ENCODE measurements at regions not wholly inside any gene's neighbourhood (a gene's known extent, or its start where the extent isn't known, plus 50 kb on each side); places are given as distances from the start of the nearest gene placed in this dataset.

DNA sequence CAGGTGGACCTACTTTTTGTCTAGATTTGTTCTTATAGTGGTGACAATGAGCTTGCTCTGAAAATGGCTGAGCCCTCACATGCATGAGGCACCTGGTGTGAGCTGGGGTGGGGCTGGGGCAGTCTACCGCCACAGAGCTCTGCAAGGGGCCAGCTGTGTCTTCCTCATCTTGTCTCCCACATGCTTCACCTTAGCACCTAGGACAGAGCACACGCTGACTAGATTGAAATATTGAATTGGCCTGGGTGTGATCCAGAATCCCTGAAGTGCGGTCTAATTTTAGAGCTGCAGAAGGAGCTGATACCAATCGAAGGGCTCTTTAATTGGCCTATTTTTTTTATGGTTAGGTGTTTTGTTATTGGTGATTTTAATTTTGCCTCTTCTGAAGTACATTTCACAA lies 126.1 kb upstream of the NFIB start:
- TF ChIP-seq, protein P1, sequence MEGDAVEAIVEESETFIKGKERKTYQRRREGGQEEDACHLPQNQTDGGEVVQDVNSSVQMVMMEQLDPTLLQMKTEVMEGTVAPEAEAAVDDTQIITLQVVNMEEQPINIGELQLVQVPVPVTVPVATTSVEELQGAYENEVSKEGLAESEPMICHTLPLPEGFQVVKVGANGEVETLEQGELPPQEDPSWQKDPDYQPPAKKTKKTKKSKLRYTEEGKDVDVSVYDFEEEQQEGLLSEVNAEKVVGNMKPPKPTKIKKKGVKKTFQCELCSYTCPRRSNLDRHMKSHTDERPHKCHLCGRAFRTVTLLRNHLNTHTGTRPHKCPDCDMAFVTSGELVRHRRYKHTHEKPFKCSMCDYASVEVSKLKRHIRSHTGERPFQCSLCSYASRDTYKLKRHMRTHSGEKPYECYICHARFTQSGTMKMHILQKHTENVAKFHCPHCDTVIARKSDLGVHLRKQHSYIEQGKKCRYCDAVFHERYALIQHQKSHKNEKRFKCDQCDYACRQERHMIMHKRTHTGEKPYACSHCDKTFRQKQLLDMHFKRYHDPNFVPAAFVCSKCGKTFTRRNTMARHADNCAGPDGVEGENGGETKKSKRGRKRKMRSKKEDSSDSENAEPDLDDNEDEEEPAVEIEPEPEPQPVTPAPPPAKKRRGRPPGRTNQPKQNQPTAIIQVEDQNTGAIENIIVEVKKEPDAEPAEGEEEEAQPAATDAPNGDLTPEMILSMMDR (conservative IDR thresholded peaks at IDR 0.05; ENCODE audit: low read depth, low read length) = no peak
- H3K4me3 ChIP-seq (ENCODE audit: low read depth, low read length) = no peak overlapping the region
- DNase-seq (ENCODE audit: low read depth) = no peak

DNA sequence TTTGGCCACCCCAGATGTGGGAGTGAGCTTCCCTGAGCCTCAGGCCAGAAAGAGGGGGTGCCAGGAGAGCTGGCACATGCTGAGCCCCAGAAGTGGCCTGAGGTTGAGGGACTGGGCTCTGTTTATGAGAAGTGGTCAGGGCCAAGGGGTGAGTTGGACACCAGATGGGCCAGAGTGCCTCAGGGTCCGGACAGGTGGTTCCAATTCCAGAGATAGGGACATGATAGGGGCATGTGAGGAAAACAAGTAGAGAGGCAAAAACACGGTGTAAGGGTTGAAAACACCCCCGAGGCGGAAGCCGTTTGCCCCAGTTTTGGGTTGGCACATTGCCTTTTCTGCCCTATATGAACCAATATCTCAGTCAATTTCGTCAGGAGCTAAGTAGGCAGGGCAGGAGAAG lies 125.6 kb upstream of the NFIB start:
- H3K4me3 ChIP-seq (ENCODE audit: low read depth, low read length) = no peak overlapping the region
- TF ChIP-seq, protein P1 (conservative IDR thresholded peaks at IDR 0.05; ENCODE audit: low read depth, low read length) = no peak
- no peak for DNase-seq (ENCODE audit: low read depth)

DNA sequence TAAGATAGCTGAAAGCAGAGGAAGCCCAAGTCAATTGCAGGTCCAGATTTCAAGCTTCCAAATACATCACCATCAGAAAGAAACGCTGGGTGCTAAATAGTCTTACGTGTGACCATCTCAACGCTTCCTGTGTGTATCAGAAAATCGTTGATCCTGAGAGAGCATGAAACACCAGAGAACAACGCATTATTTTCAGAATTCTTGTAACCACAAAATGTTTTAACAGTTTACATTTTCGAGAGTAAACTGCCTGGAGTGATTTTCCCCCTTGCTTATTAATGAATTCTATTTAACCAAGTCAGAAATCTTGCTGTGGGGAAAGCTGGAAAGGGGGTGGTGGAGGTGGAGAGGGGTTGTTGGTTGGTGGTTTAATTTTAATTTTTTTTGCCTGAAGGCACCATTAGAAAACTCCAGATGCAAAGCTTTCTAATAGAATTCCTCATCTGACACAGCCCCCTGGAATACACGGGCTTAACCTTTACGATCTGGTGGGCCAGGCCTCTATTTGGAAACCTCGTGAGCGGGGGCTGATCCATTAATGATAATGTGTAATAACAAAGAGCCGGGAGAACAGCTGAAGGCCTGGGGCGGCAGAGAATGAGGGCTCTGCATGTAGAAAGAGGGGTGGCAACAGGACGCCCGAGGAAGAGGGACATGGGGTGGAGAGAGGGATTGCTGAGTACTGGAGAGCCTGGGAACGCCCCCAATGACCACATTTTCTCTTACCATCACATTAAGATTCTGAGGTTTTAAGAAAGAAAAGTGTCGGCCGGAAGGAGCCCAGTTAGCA lies 124.5 kb upstream of the NFIB start:
- no peak overlapping the region for H3K4me3 ChIP-seq (ENCODE audit: low read depth, low read length)
- TF ChIP-seq, protein P1 (conservative IDR thresholded peaks at IDR 0.05; ENCODE audit: low read depth, low read length) = no peak
- no peak for DNase-seq (ENCODE audit: low read depth)

GRCh38 chr9:14437354-14438231 lies 123.7 kb upstream of the NFIB start:
- DNase-seq (ENCODE audit: low read depth) = no peak
- TF ChIP-seq, protein P1 (conservative IDR thresholded peaks at IDR 0.05; ENCODE audit: low read depth, low read length) = no peak
- no peak overlapping the region for H3K4me3 ChIP-seq (ENCODE audit: low read depth, low read length)

- TF ChIP-seq, protein P1 (conservative IDR thresholded peaks at IDR 0.05; ENCODE audit: low read depth, low read length) = no peak
- DNase-seq (ENCODE audit: low read depth) = no peak
- H3K4me3 ChIP-seq (ENCODE audit: low read depth, low read length) = no peak overlapping the region
Observed at GRCh38 chr9:14435871-14436270, 121.9 kb upstream of the NFIB start.

DNA sequence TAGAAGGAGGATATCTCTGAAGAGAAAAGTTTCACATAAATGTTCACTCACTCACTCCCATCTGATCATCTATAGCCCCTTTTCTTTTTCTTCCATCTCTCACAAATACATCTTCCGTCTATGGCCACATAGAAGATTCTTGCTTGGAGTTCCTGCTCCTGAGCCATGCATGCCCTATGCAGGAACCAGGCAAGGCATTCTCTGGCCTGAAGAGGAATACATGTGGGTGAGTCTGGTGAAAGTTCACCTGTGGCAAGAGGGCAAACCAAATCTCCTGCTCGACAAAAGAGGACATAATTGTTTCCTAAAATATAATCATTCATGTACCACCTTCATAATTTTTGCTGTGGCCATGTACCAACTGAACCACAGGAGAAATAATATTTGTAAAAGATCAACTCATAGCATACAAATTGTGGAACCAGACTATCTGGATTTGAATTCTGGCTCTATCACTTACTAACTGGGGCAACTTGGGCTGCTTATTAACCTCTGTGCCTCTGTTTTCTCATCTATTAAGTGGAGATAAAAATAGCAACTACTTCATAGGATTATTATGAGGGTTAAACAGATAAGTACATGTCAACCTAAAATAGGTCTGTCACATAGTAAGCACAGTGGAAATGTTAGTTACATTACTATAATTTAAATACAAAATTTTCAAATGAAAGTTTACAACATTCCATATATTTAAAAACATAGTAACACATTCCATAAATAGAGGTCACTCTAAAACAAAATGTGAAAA lies 121.2 kb upstream of the NFIB start:
- H3K4me3 ChIP-seq (ENCODE audit: low read depth, low read length) = no peak overlapping the region
- TF ChIP-seq, protein P1 (conservative IDR thresholded peaks at IDR 0.05; ENCODE audit: low read depth, low read length) = no peak
- no peak for DNase-seq (ENCODE audit: low read depth)

Measured in epithelial cell of proximal tubule (primary cell).